Gastroesophageal sphincter (tissue), 3 donors: ENCODE measurements at regions not wholly inside any gene's neighbourhood (a gene's known extent, or its start where the extent isn't known, plus 50 kb on each side); places are given as distances from the start of the nearest gene placed in this dataset.
"Not testable (repeated sequence)": the region's sequence is repeated elsewhere in the genome, so short reads cannot be mapped to it uniquely, and the experiment has no call there.

Experiments used
- CTCF ChIP-seq, 4 experiments: fragments of 200-600 bp in 2 of 4; fragments of 450-650 bp in 2 of 4; sonication (generic) in 1 of 4; IDR thresholded peaks; one replicate each; pipeline ENCODE4 v1.5.1; 2017 to 2019; ENCODE audit warnings: antibody characterized with exemption in 4 of 4, mild to moderate bottlenecking in 2 of 4, moderate library complexity in 2 of 4
- POLR2AphosphoS5 ChIP-seq: sonication (generic); formaldehyde crosslinking; IDR thresholded peaks from one replicate; pipeline ENCODE4 v1.6.1; 2017; ENCODE audit warnings: antibody characterized with exemption

GRCh38 chr9:1903080-1903704 lies 112.0 kb upstream of the SMARCA2 start:
- TF ChIP-seq CTCF (IDR thresholded peaks at IDR 0.05); POLR2AphosphoS5: not testable (repeated sequence)
